ENCODE measurements at regions not wholly inside any gene's neighbourhood (a gene's known extent, or its start where the extent isn't known, plus 50 kb on each side); places are given as distances from the start of the nearest gene placed in this dataset.

GRCh38 chr9:84129529-84129928 lies 148.9 kb downstream of the RMI1 start:
- no peak for DNase-seq (ENCODE audit: low read depth)

DNA sequence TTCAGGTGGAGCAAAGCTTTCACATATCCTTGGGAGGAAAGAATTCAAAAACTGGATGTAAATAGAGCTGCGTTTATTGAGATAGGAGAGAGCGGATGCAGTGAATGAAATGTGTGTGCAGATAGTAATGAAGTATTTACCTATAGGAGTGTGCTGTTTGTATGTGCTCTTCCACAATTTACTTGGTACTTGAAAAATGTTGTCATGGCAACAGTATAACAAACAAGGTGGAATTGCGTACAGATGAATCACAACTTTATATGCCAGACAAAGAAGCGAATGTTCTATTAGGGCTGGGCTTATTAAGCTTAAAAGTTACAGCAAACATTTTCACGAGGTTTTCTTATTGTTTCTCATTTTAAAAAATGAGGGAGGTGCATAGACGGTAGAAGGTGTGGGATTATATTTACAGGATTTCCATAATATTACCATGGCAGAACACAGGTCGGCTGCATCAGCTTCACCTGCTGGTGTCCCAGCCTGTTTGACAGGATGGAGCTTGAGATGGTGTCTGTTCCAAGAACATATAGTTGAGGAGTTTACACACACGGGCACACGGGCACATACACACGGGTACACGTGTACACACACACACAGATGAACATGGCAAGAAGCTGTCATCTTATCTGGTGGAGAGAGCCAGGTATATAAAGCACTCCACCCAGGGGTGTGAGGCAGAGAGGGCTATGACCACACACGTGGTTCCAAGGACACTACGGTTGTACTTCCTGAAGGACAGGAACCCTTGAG lies 155.7 kb downstream of the RMI1 start:
- peak; percentile 59 for DNase-seq (ENCODE audit: low read depth)

GRCh38 chr9:84137968-84138367 lies 157.4 kb downstream of the RMI1 start:
- DNase-seq (ENCODE audit: low read depth) = no peak

GRCh38 chr9:84138541-84138940 lies 157.9 kb downstream of the RMI1 start:
- DNase-seq (ENCODE audit: low read depth) = no peak

DNA sequence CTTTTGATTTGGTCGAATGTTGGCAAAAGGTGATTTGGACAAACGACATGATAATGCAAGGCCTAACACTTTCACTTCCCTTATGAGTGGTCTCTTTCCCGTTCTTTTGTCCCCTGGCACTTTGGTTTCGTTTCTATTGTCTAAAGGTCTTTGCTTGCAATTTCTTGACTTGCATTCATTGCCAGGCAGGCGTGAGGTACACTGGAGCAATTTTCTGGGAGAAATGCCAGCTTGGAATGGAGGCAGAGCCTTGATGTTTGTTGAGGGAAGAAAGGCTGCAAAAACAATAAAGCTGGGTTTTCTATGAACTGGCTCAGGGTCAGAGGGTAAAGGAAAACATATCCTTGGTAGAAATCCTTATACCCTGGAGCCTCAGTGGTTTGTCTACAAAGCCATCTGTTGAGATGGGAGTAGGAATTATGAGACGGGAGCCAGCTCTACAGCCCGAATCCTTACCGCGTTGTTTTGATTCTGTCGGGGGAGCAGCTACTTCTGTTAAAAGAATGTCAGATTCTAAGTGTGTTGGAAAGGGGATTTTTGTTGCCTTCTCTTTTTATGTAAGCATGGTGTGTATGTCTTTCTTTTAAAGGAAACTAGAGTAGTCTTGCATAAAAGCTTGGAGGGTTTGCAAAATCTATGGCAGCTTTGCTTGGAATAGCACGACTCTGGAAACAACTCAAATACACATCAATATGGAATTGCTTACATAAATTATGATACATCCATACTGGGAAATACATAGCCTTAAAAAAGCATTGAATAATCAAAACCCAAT lies 158.9 kb downstream of the RMI1 start:
- DNase-seq (ENCODE audit: low read depth) = peak; percentile 57

DNA sequence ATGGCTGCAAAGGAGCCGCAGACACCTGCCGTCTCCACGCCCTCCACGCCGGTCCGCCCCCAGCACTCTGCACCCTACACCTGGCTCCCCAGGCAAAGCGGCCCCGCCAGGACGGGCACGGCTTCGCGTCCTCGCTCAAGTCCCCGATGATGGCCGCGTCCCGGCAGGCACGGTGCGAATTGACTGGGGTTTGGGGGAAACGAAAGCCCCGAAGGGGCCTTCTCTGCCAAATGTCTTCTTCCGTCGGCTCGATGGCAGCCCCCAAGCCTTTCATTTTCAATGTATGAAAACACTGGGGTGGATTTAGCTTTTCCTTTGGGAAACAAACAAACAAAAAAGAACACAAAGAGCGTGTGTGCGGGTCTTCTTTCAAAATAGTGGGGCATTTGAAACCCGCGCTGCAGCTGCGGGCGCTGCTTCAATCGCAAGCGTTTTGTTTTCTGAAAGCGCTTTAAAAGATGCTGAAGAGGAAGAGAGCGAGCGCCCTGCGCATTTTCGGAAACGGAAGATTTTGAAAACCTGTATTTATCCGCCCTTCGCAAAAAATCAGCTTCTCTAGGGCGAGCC lies 160.0 kb downstream of the RMI1 start:
- no peak for DNase-seq (ENCODE audit: low read depth)

- no peak for DNase-seq (ENCODE audit: low read depth)
These were observed 161.3 kb downstream of the RMI1 start for GRCh38 chr9:84141741-84142370.

GRCh38 chr9:84145031-84145430 lies 164.4 kb downstream of the RMI1 start:
- no peak for DNase-seq (ENCODE audit: low read depth)

GRCh38 chr9:84145780-84146179 lies 165.2 kb downstream of the RMI1 start:
- DNase-seq (ENCODE audit: low read depth) = no peak

DNA sequence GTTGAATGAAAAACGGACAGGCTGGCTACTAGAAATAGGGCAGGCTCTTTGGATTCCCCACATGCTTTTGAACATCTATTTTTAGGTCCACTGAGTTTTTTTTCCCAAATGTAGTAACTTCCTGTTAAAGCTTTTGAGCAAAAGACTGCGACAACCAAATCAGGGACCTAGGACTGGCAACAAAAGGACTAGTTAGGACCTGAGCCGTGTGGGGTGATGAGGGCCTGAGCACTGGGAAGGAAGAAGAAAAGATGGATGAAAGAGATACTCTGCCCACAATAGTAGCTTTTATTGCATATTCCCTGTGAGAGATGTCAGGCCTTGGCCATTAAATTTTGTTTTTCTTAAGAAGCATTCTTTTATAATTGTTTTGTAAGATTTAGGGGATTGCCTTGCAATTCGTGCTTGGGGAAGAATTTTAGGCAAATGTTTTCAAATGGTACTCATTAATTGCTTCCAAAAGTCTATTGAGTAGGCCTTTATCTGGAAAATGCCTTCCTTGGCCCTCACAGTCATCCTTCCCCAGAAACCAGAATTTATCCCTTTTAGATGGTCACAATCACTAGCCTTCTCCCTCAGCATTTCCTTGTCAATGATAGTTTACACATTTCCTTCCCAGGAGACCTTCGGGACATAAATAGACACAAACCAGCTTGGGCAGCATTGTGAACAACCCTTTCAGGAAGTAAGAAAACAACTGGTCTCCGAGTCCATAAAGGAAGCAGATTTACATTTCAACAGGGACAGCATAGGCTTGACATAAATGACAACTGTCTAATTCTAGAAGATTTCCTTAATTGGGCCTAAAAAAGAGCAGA lies 166.5 kb downstream of the RMI1 start:
- peak; percentile 90 for DNase-seq (ENCODE audit: low read depth)

GRCh38 chr9:84151236-84151635 lies 170.6 kb downstream of the RMI1 start:
- no peak for DNase-seq (ENCODE audit: low read depth)

DNA sequence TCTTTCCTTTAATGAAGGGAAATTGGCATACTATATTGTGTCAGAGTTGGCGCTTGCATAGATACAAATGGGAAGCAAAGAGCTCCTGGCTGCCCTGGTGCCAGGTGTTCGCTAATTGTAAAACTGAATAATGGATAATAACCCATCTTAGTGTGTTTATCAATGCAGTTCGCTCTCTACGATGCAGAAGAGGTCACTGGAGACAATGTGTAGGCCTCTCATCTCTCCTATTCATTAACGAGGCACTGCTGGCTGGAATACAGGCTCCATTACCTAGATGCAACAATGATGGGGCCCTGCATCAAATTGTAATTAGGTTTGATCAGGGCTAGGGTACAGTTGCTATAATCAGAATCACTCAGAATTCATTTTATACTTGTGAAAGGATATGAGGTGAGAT lies 171.0 kb downstream of the RMI1 start:
- no peak for DNase-seq (ENCODE audit: low read depth)

- DNase-seq (ENCODE audit: low read depth) = no peak
These were observed 171.6 kb downstream of the RMI1 start for GRCh38 chr9:84152204-84152603.

DNA sequence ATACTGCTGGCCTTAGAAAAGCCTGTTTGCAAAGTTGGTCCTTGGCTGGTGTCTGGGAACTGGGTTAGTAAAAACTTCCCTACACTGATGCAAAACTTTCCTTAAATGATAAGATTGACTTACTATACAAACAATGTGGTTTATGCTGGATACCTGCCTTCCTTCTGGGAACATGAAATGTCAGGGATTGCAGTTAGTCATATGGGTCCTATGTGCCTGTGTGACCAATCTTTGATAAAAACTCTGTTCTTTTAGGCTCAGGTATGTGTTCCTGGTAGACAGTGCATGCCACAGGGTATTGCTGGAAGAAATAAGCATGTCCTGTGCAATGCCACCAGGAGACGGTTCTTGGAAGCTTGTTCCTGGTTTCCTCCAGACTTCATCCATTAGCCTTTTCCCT lies 173.3 kb downstream of the RMI1 start:
- DNase-seq (ENCODE audit: low read depth) = peak; percentile 61

DNA sequence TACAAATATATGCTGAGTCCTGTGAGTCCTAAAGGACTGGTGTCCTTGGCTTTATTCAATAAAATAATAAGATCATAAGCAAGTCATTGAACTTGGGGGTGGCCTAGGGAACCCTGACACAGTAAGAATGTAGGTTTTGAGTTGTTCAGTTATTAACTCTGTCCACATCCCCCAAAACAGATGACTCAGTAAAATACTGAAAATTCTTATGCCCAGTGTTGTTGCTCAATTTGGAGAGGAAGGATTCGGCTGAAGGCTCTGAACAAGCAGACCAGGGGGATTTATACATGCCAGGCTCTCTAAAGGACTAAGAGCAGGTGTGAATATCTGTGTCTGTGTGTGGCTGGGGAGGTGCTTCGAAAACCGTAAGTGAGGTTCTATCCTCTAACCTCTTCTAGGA lies 173.7 kb downstream of the RMI1 start:
- peak; percentile 75 for DNase-seq (ENCODE audit: low read depth)

- no peak for DNase-seq (ENCODE audit: low read depth)
These were observed 177.4 kb downstream of the SLC28A3 start for GRCh38 chr9:84163052-84163650.

GRCh38 chr9:84166891-84167290 lies 173.7 kb downstream of the SLC28A3 start:
- DNase-seq (ENCODE audit: low read depth) = no peak

DNA sequence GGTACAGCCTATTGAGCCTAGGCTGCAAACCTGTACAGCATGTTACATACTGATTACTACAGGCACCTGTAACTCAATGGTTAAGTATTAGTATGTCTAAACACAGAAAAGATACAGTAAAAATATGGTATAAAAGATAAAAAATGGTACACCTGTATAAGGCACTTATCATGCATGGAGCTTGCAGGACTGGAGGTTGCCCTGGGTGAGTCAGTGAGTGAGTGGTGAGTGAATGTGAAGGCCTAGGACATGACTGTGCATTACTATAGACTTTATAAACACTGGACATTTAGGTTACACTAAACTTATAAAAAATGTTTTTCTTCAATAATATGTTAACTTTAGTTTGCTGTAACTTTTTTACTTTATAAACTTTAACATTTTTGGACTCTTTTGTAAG lies 171.3 kb downstream of the SLC28A3 start:
- peak; percentile 63 for DNase-seq (ENCODE audit: low read depth)

DNA sequence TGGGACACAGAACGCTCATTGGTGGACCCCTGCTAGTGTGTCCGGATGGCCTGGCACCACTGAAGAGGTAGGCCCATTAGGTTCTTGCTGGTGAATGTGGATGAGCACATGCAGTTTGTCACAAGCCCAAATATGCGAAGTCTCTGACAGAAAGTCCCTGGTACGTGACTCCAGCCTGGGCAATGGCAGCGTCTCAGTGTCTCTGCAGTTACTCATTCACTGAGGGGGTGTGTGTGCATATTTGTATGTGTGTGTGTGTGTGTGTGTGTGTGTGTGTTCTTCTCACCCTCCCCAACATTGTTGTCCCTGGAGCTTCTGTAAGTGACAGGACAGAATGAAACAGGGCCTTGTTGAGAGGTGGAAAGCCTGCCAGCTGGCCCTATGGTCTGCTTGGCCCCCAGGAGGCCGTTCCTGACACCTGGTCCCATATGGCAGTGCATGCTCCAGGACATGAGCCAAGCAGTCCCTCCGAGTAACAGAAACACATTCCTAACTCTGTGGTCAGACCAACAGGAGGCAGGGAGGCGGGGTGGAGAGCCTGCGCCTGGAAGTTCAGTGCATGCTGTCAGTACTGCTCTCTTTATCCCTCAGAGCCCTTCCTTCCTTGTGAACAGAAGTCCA lies 169.9 kb downstream of the SLC28A3 start:
- DNase-seq (ENCODE audit: low read depth) = peak; percentile 98

- peak; percentile 31 for DNase-seq (ENCODE audit: low read depth)
These were observed 166.6 kb downstream of the SLC28A3 start for GRCh38 chr9:84173961-84174360.

DNA sequence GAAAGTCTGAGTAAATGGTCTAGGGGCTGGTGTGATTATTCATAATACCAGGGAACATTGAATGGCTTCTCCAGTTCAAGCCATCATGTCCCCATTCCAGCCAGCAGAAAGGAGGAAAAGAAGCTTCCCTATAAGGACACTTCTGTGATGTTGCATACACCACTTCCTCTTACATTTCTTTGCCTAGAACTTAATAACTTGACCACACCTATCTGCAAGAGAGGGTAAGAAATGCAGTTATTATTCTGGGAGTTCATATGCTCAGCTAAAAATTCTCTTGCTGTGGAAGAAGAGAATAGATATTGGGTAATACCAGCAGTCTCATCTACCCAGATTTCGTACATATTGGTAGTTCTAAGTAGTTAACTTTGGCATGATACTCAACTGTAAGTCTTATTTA lies 166.1 kb downstream of the SLC28A3 start:
- DNase-seq (ENCODE audit: low read depth) = no peak
